HUES48 (cell line): ENCODE measurements at regions not wholly inside any gene's neighbourhood (a gene's known extent, or its start where the extent isn't known, plus 50 kb on each side); places are given as distances from the start of the nearest gene placed in this dataset.

Experiments
- H3K27ac ChIP-seq: one replicate; pipeline ENCODE4 v1.7.0; 2013; ENCODE audit warnings: low read depth, low read length, inconsistent platforms
- H3K27me3 ChIP-seq: 2 replicates; pipeline ENCODE4 v1.6.1; 2013; ENCODE audit warnings: mild to moderate bottlenecking, low read length; ENCODE audit not compliant: control insufficient read depth, insufficient read depth
- H3K36me3 ChIP-seq: 2 replicates; pipeline ENCODE4 v1.6.1; 2013; ENCODE audit warnings: low read length; ENCODE audit not compliant: control insufficient read depth, insufficient read depth
- H3K4me1 ChIP-seq: 2 replicates; pipeline ENCODE4 v1.6.1; 2013; ENCODE audit warnings: mild to moderate bottlenecking, low read length; ENCODE audit not compliant: control insufficient read depth, insufficient read depth
- H3K4me3 ChIP-seq: 2 replicates; pipeline ENCODE4 v1.5.1; 2013; ENCODE audit warnings: mild to moderate bottlenecking, low read depth, low read length
- H3K9ac ChIP-seq: 2 replicates; pipeline ENCODE4 v1.6.1; 2013; ENCODE audit warnings: mild to moderate bottlenecking, low read depth, low read length, moderate library complexity
- H3K9me3 ChIP-seq: 2 replicates; pipeline ENCODE4 v1.6.1; 2013; ENCODE audit warnings: low read length; ENCODE audit not compliant: control insufficient read depth, insufficient read depth

- H3K27ac ChIP-seq, result no peak overlapping the region
- H3K36me3 ChIP-seq, result no peaks in the 10 kb centered on the region
- H3K4me3 ChIP-seq, result no peak overlapping the region
- no peaks in the 10 kb centered on the region; the same call in 1 of the 2 replicates for H3K4me1 ChIP-seq
- no peak overlapping the region for H3K9ac ChIP-seq
- H3K9me3 ChIP-seq, result no peaks in the 10 kb centered on the region
- no peaks in the 10 kb centered on the region for H3K27me3 ChIP-seq
Observed at GRCh38 chr5:124279146-124279876, 467.1 kb downstream of the ZNF608 start.

GRCh38 chr5:124278636-124279035 is 467.8 kb downstream of the ZNF608 start:
- Histone ChIP-seq H3K36me3 (no peaks in the 10 kb centered on the region), H3K9me3 (no peaks in the 10 kb centered on the region), H3K27ac (no peak overlapping the region), H3K4me1 (no peaks in the 10 kb centered on the region; the same call in 1 of the 2 replicates), H3K9ac (no peak overlapping the region), H3K4me3 (no peak overlapping the region), H3K27me3 (no peaks in the 10 kb centered on the region)

- no peaks in the 10 kb centered on the region for H3K27me3 ChIP-seq
- H3K9ac ChIP-seq, result no peak overlapping the region
- no peak overlapping the region for H3K4me3 ChIP-seq
- H3K4me1 ChIP-seq, result no peaks in the 10 kb centered on the region; the same call in 1 of the 2 replicates
- no peaks in the 10 kb centered on the region for H3K9me3 ChIP-seq
- no peaks in the 10 kb centered on the region for H3K36me3 ChIP-seq
- no peak overlapping the region for H3K27ac ChIP-seq
Observed at GRCh38 chr5:124277767-124278545, 468.5 kb downstream of the ZNF608 start.

GRCh38 chr5:124276166-124276565 is 470.3 kb downstream of the ZNF608 start:
- Histone ChIP-seq H3K9me3 (no peaks in the 10 kb centered on the region), H3K27me3 (no peaks in the 10 kb centered on the region), H3K36me3 (no peaks in the 10 kb centered on the region), H3K4me3 (no peak overlapping the region), H3K4me1 (no peaks in the 10 kb centered on the region; the same call in 1 of the 2 replicates), H3K27ac (no peak overlapping the region), H3K9ac (no peak overlapping the region)

GRCh38 chr5:124274949-124275348 is 471.5 kb downstream of the ZNF608 start:
- no peaks in the 10 kb centered on the region; the same call in 1 of the 2 replicates for H3K4me1 ChIP-seq
- no peak overlapping the region for H3K27ac ChIP-seq
- H3K27me3 ChIP-seq, result no peaks in the 10 kb centered on the region
- H3K9ac ChIP-seq, result no peak overlapping the region
- H3K9me3 ChIP-seq, result no peaks in the 10 kb centered on the region
- no peak overlapping the region for H3K4me3 ChIP-seq
- no peaks in the 10 kb centered on the region for H3K36me3 ChIP-seq

GRCh38 chr5:124264499-124264898 is 481.9 kb downstream of the ZNF608 start:
- Histone ChIP-seq H3K36me3 (no peaks in the 10 kb centered on the region), H3K27me3 (no peaks in the 10 kb centered on the region), H3K4me3 (peak overlapping the region; percentile 12; the same call in 1 of the 2 replicates), H3K9me3 (no peaks in the 10 kb centered on the region), H3K27ac (peak overlapping the region; percentile 92), H3K9ac (no peak overlapping the region), H3K4me1 (peaks cover 48% of the 10 kb centered on the region)

- H3K9ac ChIP-seq, result peak overlapping the region; percentile 16; the same call in 1 of the 2 replicates
- peak overlapping the region; percentile 92 for H3K27ac ChIP-seq
- no peaks in the 10 kb centered on the region for H3K36me3 ChIP-seq
- peaks cover 48% of the 10 kb centered on the region for H3K4me1 ChIP-seq
- H3K27me3 ChIP-seq, result no peaks in the 10 kb centered on the region
- peak overlapping the region; percentile 12; the same call in 1 of the 2 replicates for H3K4me3 ChIP-seq
- no peaks in the 10 kb centered on the region for H3K9me3 ChIP-seq
Observed at GRCh38 chr5:124263680-124264491, 482.6 kb downstream of the ZNF608 start.

GRCh38 chr5:124262991-124263571 is 483.4 kb downstream of the ZNF608 start:
- Histone ChIP-seq H3K27me3 (no peaks in the 10 kb centered on the region), H3K9me3 (no peaks in the 10 kb centered on the region), H3K9ac (no peak overlapping the region), H3K36me3 (no peaks in the 10 kb centered on the region), H3K4me1 (peaks cover 48% of the 10 kb centered on the region), H3K4me3 (no peak overlapping the region), H3K27ac (peak overlapping the region; percentile 92)

GRCh38 chr5:124262470-124262869 is 484.0 kb downstream of the ZNF608 start:
- no peak overlapping the region for H3K9ac ChIP-seq
- H3K9me3 ChIP-seq, result no peaks in the 10 kb centered on the region
- H3K27ac ChIP-seq, result peak overlapping the region; percentile 92
- no peaks in the 10 kb centered on the region for H3K27me3 ChIP-seq
- no peak overlapping the region for H3K4me3 ChIP-seq
- H3K36me3 ChIP-seq, result no peaks in the 10 kb centered on the region
- peaks cover 48% of the 10 kb centered on the region for H3K4me1 ChIP-seq

- Histone ChIP-seq H3K27me3 (no peaks in the 10 kb centered on the region), H3K27ac (peak overlapping the region; percentile 92), H3K36me3 (no peaks in the 10 kb centered on the region), H3K4me1 (peaks cover 48% of the 10 kb centered on the region), H3K9me3 (no peaks in the 10 kb centered on the region), H3K4me3 (no peak overlapping the region), H3K9ac (no peak overlapping the region)
Observed at GRCh38 chr5:124261848-124262247, 484.6 kb downstream of the ZNF608 start.
